Neuron (in vitro differentiated cells): ENCODE measurements at regions not wholly inside any gene's neighbourhood (a gene's known extent, or its start where the extent isn't known, plus 50 kb on each side); places are given as distances from the start of the nearest gene placed in this dataset.
"Not testable (repeated sequence)": the region's sequence is repeated elsewhere in the genome, so short reads cannot be mapped to it uniquely, and the experiment has no call there.

Experiments
- H2AFZ ChIP-seq: one replicate; pipeline ENCODE4 v1.6.1; 2013; ENCODE audit warnings: low read depth, mild to moderate bottlenecking, inconsistent platforms, low read length, moderate library complexity
- H3K27me3 ChIP-seq: one replicate; pipeline ENCODE4 v1.6.1; 2013; ENCODE audit warnings: low read length; ENCODE audit not compliant: insufficient read depth
- H3K36me3 ChIP-seq: one replicate; pipeline ENCODE4 v1.6.1; 2013; ENCODE audit warnings: low read length; ENCODE audit not compliant: insufficient read depth
- H3K4me1 ChIP-seq: one replicate; pipeline ENCODE4 v1.6.1; 2013; ENCODE audit warnings: low read length; ENCODE audit not compliant: insufficient read depth
- H3K4me3 ChIP-seq: 2 replicates; pipeline ENCODE4 v1.5.1; 2013; ENCODE audit warnings: mild to moderate bottlenecking, low read length, moderate library complexity
- H3K9me3 ChIP-seq: one replicate; pipeline ENCODE4 v1.6.1; 2013; ENCODE audit warnings: low read length

DNA sequence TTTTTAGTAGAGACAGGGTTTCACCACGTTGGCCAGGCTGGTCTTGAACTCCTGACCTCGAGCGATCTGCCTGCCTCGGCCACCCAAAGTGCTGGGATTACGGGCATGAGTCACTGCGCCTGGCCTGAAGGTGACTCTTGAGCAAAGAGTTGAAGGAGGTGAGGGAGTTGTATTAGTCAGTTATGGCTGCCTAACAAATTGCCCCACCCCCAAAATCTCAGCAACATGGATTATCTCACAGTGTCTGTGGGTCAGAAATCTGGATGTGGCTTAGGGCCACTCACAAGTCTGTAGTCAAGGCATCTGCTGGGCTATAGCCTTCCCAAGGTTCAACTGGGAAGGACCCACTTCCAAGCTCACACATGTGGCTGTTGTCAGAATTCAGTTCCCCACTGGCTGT lies 52.8 kb upstream of the ADGRE5 start:
- Histone ChIP-seq H3K4me3 (no peak overlapping the region), H3K4me1 (no peaks in the 10 kb centered on the region), H2AFZ (no peak overlapping the region), H3K27me3 (no peaks in the 10 kb centered on the region), H3K36me3 (no peaks in the 10 kb centered on the region), H3K9me3 (no peaks in the 10 kb centered on the region)

DNA sequence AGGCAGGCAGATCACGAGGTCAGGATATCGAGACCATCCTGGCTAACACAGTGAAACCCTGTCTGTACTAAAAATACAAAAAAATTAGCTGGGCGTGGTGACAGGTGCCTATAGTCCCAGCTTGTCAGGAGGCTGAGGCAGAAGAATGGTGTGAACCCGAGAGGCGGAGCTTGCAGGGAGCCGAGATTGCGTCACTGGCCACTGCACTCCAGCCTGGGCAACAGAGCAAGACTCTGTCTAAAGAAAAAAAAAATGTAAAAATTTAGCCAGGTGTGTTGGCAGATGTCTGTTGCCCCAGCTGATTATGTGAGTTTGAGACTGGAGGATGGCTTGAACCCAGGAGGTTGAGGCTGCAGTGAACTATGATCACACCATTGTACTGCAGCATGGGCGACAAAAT lies 54.2 kb upstream of the ADGRE5 start:
- not testable (repeated sequence) for H3K27me3 ChIP-seq, H3K4me1 ChIP-seq, H3K4me3 ChIP-seq, H3K36me3 ChIP-seq, H3K9me3 ChIP-seq, H2AFZ ChIP-seq

DNA sequence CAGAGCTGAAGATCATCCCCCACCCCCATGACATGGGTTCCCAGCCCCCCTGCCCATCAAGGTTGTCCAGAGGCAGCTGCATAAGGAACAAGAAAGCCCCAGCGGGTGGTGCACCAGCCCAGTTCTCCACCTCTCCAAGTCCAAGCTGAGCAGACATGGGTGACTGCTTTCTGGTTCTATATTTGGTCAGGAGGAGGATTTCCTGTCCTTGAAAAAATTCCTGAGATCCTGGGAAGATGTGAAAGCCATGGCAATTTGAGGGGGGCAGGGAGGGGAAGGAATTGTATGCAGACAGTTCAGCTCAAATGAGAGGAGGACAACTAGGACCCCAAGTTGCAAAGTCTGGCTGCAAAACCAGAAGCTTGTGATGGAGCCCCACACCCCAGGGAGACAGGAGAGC lies 55.4 kb upstream of the ADGRE5 start:
- Histone ChIP-seq H2AFZ (no peak overlapping the region), H3K27me3 (no peaks in the 10 kb centered on the region), H3K4me1 (no peaks in the 10 kb centered on the region), H3K9me3 (no peaks in the 10 kb centered on the region), H3K36me3 (no peaks in the 10 kb centered on the region), H3K4me3 (no peak overlapping the region)

DNA sequence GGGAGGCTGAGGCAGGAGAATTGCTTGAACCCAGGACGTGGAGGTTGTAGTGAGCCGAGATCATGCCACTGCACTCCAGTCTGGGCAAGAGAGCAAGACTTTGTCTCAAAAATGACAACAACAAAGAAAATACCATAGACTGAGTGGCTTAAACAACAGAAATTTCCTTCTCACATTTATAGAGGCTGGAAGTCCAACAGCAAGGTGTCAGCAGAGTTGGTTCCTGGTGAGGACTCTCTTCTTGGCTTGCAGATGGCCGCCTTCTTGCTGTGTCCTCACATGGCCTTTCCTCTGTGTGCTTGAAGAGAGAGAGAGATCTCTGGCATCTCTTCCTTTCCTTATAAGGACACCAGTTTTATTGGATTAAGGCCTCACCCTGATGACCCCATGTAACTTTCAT lies 56.1 kb upstream of the ADGRE5 start:
- Histone ChIP-seq H3K9me3 (no peaks in the 10 kb centered on the region), H3K4me3 (no peak overlapping the region), H2AFZ (no peak overlapping the region), H3K4me1 (no peaks in the 10 kb centered on the region), H3K36me3 (no peaks in the 10 kb centered on the region), H3K27me3 (no peaks in the 10 kb centered on the region)

DNA sequence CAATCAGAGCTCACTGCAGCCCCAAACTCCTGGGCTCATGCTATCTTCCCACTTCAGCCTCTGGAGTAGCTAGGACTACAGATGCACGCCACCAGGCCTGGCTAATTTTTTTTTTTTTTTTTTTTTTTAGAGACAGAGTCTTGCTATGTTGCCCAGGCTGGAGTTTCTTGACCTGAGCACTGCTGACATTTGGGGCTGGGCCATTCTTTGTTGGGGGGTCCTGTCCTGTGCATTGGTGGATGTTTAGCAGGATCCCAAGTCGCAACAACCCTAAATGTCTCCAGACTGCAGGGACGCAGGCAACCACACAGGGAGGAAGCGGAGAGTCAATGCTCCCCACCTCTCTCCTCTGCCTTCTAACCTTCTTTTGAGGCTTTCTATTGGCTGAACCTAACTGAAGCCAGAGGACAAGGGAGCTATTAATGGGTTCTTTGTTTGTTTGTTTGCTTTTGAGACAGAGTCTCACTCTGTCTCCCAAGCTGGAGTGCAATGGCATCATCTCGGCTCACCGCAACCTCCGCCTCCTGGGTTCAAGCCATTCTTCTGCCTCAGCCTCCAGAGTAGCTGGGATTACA lies 58.3 kb upstream of the ADGRE5 start:
- no peaks in the 10 kb centered on the region for H3K9me3 ChIP-seq
- H3K4me3 ChIP-seq = no peak overlapping the region
- H2AFZ ChIP-seq = no peak overlapping the region
- H3K4me1 ChIP-seq = no peaks in the 10 kb centered on the region
- no peaks in the 10 kb centered on the region for H3K27me3 ChIP-seq
- no peaks in the 10 kb centered on the region for H3K36me3 ChIP-seq

DNA sequence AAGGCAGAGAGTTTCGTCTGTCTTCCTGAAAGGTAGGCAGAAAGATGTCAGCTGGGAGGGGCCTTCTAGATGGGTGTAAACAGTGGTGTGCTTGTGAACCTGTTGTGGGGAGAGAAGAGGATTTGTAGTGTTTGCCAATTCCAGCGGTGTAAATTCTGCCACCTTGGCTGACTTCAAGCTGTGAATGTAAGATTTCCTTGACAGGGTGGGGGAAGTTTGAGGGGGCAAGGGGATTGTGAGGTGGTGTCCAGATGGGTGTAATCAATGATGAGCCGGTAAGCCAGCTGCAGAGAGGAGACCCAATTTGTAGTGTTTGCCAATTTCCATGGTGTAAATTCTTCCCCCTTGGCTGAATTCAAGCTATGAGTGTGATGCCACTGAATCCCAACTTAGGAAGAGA lies 61.0 kb upstream of the ADGRE5 start:
- Histone ChIP-seq H3K4me1 (no peaks in the 10 kb centered on the region), H3K4me3 (no peak overlapping the region), H3K36me3 (no peaks in the 10 kb centered on the region), H3K9me3 (no peaks in the 10 kb centered on the region), H3K27me3 (no peaks in the 10 kb centered on the region), H2AFZ (no peak overlapping the region)

DNA sequence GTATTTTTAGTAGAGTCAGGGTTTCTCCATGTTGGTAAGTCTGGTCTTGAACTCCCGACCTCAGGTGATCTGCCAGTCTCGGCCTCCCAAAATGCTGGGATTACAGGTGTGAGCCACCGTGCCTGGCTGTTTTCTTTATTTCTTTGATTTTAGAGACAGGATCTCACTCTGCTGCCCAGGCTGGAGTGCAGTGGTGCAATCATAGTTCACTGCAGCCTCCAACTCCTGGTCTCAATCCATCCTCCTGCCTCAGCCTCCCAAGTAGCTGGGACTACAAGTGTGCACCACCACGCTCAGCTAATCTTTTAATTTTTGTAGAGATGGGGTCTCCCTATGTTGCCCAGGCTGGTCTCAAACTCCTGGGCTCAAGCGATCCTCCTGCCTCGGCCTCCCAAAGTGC lies 61.5 kb upstream of the ADGRE5 start:
- H2AFZ ChIP-seq, H3K36me3 ChIP-seq, H3K27me3 ChIP-seq, H3K4me1 ChIP-seq, H3K9me3 ChIP-seq, H3K4me3 ChIP-seq: not testable (repeated sequence)

DNA sequence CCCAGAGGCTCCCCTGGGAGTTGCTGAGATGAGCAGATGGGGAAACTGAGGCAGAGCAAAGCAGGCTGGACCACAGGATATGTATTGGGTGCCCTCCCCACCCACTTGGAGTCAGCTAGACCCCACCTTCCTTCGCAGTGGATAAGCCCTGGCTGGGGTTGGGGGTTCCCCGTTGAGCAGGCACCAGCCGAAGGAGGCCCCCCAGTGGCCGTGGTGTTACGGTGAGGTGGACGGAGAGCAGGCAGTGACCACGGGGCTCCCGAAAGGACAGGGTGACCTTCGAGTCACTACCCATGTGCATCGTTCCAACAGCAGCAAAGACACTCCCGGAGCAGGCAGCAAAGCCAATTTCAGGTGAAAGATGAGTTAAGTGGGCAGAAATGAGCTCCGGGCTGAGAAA lies 62.4 kb upstream of the ADGRE5 start:
- Histone ChIP-seq H3K4me3 (no peak overlapping the region), H3K4me1 (no peaks in the 10 kb centered on the region), H3K9me3 (no peaks in the 10 kb centered on the region), H2AFZ (no peak overlapping the region), H3K27me3 (no peaks in the 10 kb centered on the region), H3K36me3 (no peaks in the 10 kb centered on the region)

DNA sequence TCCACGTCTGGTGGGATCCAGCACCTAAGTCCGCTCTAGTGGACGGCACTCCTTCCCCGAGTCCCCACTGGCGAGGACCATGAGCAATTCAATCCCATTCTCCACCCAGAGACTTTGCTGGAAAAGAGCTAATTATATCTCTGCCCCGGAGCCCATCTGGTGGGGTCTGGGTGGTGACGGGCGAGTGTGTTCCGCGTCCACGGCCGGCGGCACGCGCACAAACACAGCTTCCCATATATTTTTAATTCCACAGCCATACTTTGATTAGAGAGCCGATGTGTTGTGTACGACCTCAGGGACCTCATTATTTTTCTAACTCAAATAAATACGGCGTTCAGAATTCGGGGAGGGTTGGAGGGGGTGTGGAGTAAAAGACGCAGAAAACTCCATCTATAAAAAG lies 64.1 kb upstream of the ADGRE5 start:
- Histone ChIP-seq H3K27me3 (no peaks in the 10 kb centered on the region), H3K4me1 (no peaks in the 10 kb centered on the region), H3K4me3 (no peak overlapping the region), H2AFZ (no peak overlapping the region), H3K36me3 (no peaks in the 10 kb centered on the region), H3K9me3 (no peaks in the 10 kb centered on the region)

DNA sequence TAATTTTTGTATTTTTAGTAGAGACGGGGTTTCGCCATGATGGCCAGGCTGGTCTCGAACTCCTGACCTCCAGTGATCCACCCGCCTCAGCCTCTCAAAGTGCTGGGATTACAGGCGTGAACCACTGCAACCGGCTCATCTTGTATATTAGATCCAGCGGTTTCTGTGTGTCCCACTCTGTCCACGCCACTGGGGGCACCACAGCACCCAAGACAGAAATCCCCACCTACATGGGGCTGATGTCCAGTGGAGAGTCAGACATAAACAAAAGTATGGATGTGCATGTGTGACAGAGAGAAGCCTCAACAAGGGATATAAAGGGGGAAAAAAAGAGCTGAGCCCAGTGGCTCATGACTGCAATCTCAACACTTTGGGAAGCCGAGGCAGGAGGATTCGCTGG lies 65.8 kb upstream of the ADGRE5 start:
- no peaks in the 10 kb centered on the region for H3K4me1 ChIP-seq
- no peaks in the 10 kb centered on the region for H3K27me3 ChIP-seq
- H2AFZ ChIP-seq = no peak overlapping the region
- H3K9me3 ChIP-seq = no peaks in the 10 kb centered on the region
- H3K36me3 ChIP-seq = no peaks in the 10 kb centered on the region
- no peak overlapping the region for H3K4me3 ChIP-seq

DNA sequence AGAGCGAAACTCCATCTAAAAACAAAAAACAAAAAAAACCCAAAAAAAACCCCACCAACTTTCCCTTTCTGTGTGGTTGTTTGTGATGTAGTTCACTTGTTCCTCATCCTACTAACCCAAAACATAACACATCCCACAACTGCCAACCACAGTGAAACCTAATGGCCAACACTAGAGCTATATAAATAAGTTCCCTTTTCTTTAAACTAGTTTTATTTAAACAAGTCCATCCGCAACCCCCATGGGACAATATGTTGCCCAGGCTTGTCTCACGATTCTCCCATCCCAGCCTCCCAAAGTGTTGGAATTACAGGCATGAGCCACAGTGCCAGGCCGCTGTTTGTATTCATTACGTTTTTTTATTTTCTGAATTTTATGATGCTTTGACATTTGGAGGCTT lies 71.2 kb upstream of the ADGRE5 start:
- Histone ChIP-seq H3K27me3 (no peaks in the 10 kb centered on the region), H3K4me1 (no peaks in the 10 kb centered on the region), H2AFZ (no peak overlapping the region), H3K36me3 (no peaks in the 10 kb centered on the region), H3K4me3 (no peak overlapping the region), H3K9me3 (no peaks in the 10 kb centered on the region)

DNA sequence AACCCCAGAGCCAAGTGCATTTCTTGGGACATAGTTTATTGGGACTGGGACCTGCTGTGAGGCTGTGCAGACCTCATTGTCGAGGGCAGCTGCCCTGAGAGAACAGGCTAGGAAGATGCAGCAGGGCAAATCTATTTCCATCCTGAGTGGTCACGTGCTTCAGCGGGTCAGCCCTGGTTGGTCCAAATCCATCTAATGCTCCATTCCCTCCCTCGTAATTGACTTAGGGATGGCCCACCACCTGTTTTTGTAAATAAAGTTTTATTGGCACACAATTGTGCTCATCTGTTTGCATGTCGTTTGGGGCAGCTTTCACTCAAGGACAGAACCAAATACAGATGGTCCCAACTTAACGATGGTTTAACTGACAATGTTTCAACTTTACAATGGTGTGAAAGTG lies 75.5 kb upstream of the ADGRE5 start:
- no peak overlapping the region for H3K4me3 ChIP-seq
- no peaks in the 10 kb centered on the region for H3K4me1 ChIP-seq
- no peaks in the 10 kb centered on the region for H3K9me3 ChIP-seq
- no peak overlapping the region for H2AFZ ChIP-seq
- H3K36me3 ChIP-seq = no peaks in the 10 kb centered on the region
- no peaks in the 10 kb centered on the region for H3K27me3 ChIP-seq

DNA sequence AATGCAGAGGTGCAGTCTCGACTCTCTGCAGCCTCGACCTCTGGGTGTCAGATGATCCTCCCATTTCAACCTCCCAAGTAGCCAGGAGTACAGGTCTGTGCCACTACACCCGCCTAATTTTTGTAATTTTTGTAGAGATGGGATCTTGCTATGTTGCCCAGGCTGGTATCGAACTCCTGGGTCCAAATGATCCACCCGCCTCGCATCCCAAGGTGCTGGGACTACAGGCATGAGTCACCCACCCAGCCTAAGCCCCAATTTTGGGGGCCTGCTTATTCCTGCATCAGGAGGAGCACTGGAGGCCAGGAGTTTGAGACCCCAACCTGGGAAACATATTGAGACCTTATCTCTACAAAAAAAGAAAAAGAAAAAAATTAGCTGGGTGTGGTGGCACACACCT lies 80.1 kb upstream of the ADGRE5 start:
- Histone ChIP-seq H2AFZ (no peak overlapping the region), H3K4me3 (no peak overlapping the region), H3K36me3 (no peaks in the 10 kb centered on the region), H3K27me3 (no peaks in the 10 kb centered on the region), H3K9me3 (no peaks in the 10 kb centered on the region), H3K4me1 (no peaks in the 10 kb centered on the region)

DNA sequence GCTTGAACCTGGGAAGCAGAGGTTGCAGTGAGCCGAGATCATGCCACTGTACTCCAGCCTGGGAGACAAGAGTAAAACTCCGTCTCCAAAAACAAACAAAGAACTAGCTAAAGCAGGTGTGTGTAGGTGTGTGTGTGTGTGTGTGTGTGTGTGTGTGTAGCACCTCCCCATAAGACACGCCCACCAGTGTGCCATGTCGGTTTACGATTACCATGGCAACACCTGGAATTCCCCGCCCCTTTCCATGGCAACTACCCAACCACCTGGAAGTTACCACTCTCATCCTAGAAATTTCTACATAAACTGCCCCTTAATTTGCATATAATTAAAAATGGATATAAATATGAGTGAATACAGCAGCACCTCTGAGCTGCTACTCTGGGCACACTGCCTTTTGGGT lies 80.9 kb upstream of the ADGRE5 start:
- Histone ChIP-seq H3K36me3 (no peaks in the 10 kb centered on the region), H2AFZ (no peak overlapping the region), H3K4me3 (no peak overlapping the region), H3K4me1 (no peaks in the 10 kb centered on the region), H3K9me3 (no peaks in the 10 kb centered on the region), H3K27me3 (no peaks in the 10 kb centered on the region)
